ENCODE measurements at regions not wholly inside any gene's neighbourhood (a gene's known extent, or its start where the extent isn't known, plus 50 kb on each side); places are given as distances from the start of the nearest gene placed in this dataset.

DNA sequence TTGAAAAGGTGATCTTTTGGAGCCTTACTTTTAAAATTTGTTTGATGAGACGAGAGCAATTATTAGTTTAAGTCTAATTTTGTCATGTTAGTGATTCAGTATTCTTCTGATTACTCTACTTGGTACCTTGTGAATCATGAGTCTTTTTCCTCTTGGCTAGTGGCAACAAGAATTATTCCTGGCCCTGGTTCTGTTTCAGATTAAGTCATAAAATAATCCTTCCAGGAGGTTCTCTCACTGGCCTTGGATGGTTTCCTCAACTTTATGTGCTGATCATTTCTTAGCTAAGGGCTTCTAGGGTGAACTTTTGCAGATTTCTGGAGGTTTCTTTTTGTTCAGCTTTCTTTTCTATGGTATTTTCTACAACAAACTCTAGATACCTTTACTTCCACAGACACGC, 741.8 kb upstream of the LUZP2 start:
- TF ChIP-seq, protein P1, sequence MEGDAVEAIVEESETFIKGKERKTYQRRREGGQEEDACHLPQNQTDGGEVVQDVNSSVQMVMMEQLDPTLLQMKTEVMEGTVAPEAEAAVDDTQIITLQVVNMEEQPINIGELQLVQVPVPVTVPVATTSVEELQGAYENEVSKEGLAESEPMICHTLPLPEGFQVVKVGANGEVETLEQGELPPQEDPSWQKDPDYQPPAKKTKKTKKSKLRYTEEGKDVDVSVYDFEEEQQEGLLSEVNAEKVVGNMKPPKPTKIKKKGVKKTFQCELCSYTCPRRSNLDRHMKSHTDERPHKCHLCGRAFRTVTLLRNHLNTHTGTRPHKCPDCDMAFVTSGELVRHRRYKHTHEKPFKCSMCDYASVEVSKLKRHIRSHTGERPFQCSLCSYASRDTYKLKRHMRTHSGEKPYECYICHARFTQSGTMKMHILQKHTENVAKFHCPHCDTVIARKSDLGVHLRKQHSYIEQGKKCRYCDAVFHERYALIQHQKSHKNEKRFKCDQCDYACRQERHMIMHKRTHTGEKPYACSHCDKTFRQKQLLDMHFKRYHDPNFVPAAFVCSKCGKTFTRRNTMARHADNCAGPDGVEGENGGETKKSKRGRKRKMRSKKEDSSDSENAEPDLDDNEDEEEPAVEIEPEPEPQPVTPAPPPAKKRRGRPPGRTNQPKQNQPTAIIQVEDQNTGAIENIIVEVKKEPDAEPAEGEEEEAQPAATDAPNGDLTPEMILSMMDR (IDR thresholded peaks at IDR 0.05; ENCODE audit: insufficient read depth, low read depth, low read length) = no peak
- POLR2A ChIA-PET = no interaction called here
- no peak overlapping the region for H3K4me3 ChIP-seq (ENCODE audit: low read depth, low read length)
- no peaks in the 10 kb centered on the region for H3K27me3 ChIP-seq (ENCODE audit: control insufficient read depth, insufficient read depth, low read length)
- CTCF ChIA-PET = no interaction called here
- no peaks in the 10 kb centered on the region for H3K36me3 ChIP-seq (ENCODE audit: control insufficient read depth, insufficient read depth, low read length)
- DNase-seq (ENCODE audit: low read depth) = no peak

DNA sequence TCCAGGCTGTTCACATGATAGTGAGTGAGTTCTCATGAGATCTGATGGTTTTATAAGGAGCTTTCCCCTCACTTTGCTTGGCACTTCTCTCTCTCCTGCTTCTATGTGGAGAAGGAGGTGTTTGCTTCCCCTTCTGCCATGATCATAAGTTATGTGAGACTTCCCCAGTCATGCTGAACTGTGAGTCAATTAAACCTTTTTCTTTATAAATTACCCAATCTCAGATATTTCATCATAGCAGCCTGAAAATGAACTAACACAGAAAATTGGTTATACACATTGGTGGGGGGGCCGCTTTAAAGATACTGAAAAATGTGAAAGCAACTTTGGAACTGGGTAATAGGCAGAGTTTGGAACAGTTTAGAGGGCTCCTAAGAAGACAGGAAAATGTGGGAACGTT, 741.1 kb upstream of the LUZP2 start:
- H3K36me3 ChIP-seq (ENCODE audit: control insufficient read depth, insufficient read depth, low read length) = no peaks in the 10 kb centered on the region
- TF ChIP-seq, protein P1 (IDR thresholded peaks at IDR 0.05; ENCODE audit: insufficient read depth, low read depth, low read length) = no peak
- H3K27me3 ChIP-seq (ENCODE audit: control insufficient read depth, insufficient read depth, low read length) = no peaks in the 10 kb centered on the region
- no peak overlapping the region for H3K4me3 ChIP-seq (ENCODE audit: low read depth, low read length)
- CTCF ChIA-PET = no interaction called here
- no peak for DNase-seq (ENCODE audit: low read depth)
- POLR2A ChIA-PET = no interaction called here

DNA sequence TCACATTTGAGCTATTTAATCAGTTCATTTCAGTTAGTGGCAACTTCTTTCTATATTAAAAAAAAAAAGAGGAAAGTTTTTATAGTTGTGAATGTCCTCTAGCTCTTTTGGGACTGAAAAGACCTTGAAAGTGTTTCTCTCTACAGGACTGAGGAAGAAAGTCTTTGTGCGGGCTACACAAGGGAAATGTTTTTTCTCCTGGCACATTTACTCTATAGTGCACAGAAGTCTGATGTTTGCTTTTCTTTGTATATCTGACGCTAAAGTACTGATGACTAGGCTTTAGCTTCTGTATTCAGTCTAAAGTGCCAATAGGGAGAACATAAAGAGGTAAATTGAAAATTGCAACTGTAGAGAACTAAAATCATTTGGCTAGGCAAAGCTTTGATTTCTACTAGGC, 737.4 kb upstream of the LUZP2 start:
- POLR2A ChIA-PET = no interaction called here
- H3K36me3 ChIP-seq (ENCODE audit: control insufficient read depth, insufficient read depth, low read length) = no peaks in the 10 kb centered on the region

DNA sequence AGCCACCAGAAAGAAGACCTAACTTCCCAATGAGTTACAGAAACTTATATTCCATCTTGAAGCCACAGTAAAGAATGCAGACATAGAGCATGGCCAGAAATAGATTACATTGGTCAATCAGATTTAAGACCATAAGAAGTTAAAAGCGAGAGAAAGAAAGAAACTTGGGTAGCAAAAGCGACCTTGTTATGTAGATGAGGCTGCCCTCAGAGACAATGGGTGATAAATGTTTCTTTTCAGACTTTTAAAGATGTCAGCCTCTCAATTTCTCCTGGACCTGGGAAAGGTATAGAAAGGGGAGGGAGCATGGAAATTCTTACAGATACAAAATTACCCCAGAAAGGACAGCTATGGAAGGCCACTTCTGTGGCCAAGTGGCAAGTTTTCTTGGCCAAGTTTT, 732.6 kb upstream of the LUZP2 start:
- Histone ChIP-seq H3K4me3 (ENCODE audit: low read depth, low read length) (no peak overlapping the region), H3K27me3 (ENCODE audit: control insufficient read depth, insufficient read depth, low read length) (no peaks in the 10 kb centered on the region), H3K36me3 (ENCODE audit: control insufficient read depth, insufficient read depth, low read length) (no peaks in the 10 kb centered on the region)
- ChIA-PET CTCF (no interaction called here), POLR2A (no interaction called here)
- no peak for DNase-seq (ENCODE audit: low read depth)
- TF ChIP-seq, protein P1 (IDR thresholded peaks at IDR 0.05; ENCODE audit: insufficient read depth, low read depth, low read length) = no peak

More for the DNA sequence above, 737.4 kb upstream of the LUZP2 start:
- TF ChIP-seq, protein P1 (IDR thresholded peaks at IDR 0.05; ENCODE audit: insufficient read depth, low read depth, low read length) = no peak
- H3K27me3 ChIP-seq (ENCODE audit: control insufficient read depth, insufficient read depth, low read length) = no peaks in the 10 kb centered on the region
- DNase-seq (ENCODE audit: low read depth) = no peak
- CTCF ChIA-PET = no interaction called here
- no peak overlapping the region for H3K4me3 ChIP-seq (ENCODE audit: low read depth, low read length)

DNA sequence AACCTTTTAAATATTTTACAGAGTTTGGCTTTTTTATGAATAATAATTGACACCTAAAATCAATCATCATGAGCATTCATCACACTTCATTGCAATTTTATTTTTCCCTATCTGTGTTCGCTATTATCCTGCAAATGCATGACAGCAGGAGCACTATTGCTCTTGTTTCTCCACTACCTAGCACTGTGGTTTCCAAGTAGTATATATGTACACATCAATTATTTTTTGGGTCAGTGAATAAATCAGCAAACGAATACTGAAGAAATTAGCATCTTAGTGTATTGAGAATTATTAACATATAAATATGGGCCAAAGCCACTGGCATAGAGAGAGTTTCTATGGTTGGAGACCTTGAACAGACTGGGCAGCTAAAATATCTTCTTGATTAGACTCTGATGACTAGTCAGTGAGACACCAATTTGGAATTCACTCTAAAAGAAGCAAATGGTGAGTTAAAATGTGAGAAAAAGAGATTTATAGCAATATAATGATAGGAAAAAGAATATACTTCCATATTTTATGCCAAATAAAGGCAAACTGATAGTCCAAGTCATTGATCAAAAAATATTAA, 731.1 kb upstream of the LUZP2 start:
- TF ChIP-seq, protein P1 (IDR thresholded peaks at IDR 0.05; ENCODE audit: insufficient read depth, low read depth, low read length) = no peak
- ChIA-PET POLR2A (no interaction called here), CTCF (no interaction called here)
- Histone ChIP-seq H3K27me3 (ENCODE audit: control insufficient read depth, insufficient read depth, low read length) (no peaks in the 10 kb centered on the region), H3K4me3 (ENCODE audit: low read depth, low read length) (no peak overlapping the region), H3K36me3 (ENCODE audit: control insufficient read depth, insufficient read depth, low read length) (no peaks in the 10 kb centered on the region)
- DNase-seq (ENCODE audit: low read depth) = no peak
